HCT116 (cell line): ENCODE measurements at regions not wholly inside any gene's neighbourhood (a gene's known extent, or its start where the extent isn't known, plus 50 kb on each side); places are given as distances from the start of the nearest gene placed in this dataset.

Source experiments
- ATAC-seq: fragments of 200-7000 bp; cut with Tn5 transposase; 2 replicates; pipeline ENCODE4 v1.9.1; 2020; ENCODE audit warnings: mild to moderate bottlenecking, moderate library complexity
- BruUV-seq: library from RNA; stranded (reverse); fragments of 400-500 nt; replicated peaks from 2 replicates; lab custom pipeline; 2021; lab: Mats Ljungman, UMichigan
- CTCF ChIA-PET: fragments of 300-600 bp; sonication (Branson Sonifier 250); formaldehyde crosslinking; loops from one replicate; lab custom pipeline; 2021; ENCODE audit warnings: antibody characterized with exemption; lab: Charles Lee
- POLR2A ChIA-PET: fragments of 300-600, 350-600 bp; sonication (Branson Sonifier 250); formaldehyde crosslinking; loops from one replicate; lab custom pipeline; 2021; ENCODE audit warnings: antibody characterized with exemption; lab: Charles Lee
- RAD21 ChIA-PET, 2 experiments: fragments of 300-600 bp; sonication (Branson Sonifier 250); formaldehyde crosslinking; loops; one replicate each; lab custom pipeline; 2023; ENCODE audit warnings: low total read pairs in 2 of 2; ENCODE audit not compliant: uncharacterized antibody in 2 of 2, unreplicated experiment in 2 of 2, low non-redundant PET in 1 of 2; lab: Charles Lee
- DNase-seq: peaks from one replicate; pipeline ENCODE4 v3.0.0-alpha.2; 2010; ENCODE audit warnings: low read depth, low spot score
- H2AFZ ChIP-seq: fragments of 200-600 bp; shearing (Covaris generic), sonication (generic); 2 replicates; pipeline ENCODE4 v1.6.1; 2017; ENCODE audit warnings: low read depth, mixed run types, mixed read lengths, antibody characterized with exemption, low read length; ENCODE audit not compliant: poor library complexity, severe bottlenecking
- H3K27ac ChIP-seq: 2 replicates; pipeline ENCODE4 v1.5.1; 2012; ENCODE audit warnings: low read depth, low read length
- H3K27me3 ChIP-seq: fragments of 200-600 bp; sonication (generic); 2 replicates; pipeline ENCODE4 v1.6.1; 2016; ENCODE audit warnings: mixed run types, low read length, mixed read lengths; ENCODE audit not compliant: insufficient read depth
- H3K36me3 ChIP-seq, 2 experiments: fragments of 200-500 bp in 1 of 2; fragments of 200-600 bp in 1 of 2; sonication (Bioruptor generic) in 1 of 2; sonication (generic) in 1 of 2; 2 replicates each; pipeline versions ENCODE4 v1.5.1 to v1.6.1; 2014 to 2016; ENCODE audit warnings: low read length in 2 of 2, inconsistent platforms in 1 of 2, mixed read lengths in 1 of 2, mixed run types in 1 of 2; ENCODE audit not compliant: insufficient read depth in 2 of 2, control insufficient read depth in 1 of 2
- H3K4me1 ChIP-seq, 2 experiments: fragments of 200-600 bp in 1 of 2; sonication (generic) in 1 of 2; 2 replicates each; pipeline versions ENCODE4 v1.5.1 to v1.6.1; 2012 to 2017; ENCODE audit warnings: low read length in 2 of 2, inconsistent platforms in 1 of 2, mild to moderate bottlenecking in 1 of 2, mixed read lengths in 1 of 2, mixed run types in 1 of 2, moderate library complexity in 1 of 2; ENCODE audit not compliant: insufficient read depth in 2 of 2, control insufficient read depth in 1 of 2
- H3K4me2 ChIP-seq: fragments of 200-600 bp; sonication (generic); 2 replicates; pipeline ENCODE4 v1.6.1; 2017; ENCODE audit warnings: mixed run types, low read length, mixed read lengths
- H3K4me3 ChIP-seq, 2 experiments: fragments of 200-600 bp in 1 of 2; sonication (generic) in 1 of 2; replicated peaks in 1 of 2; 2 replicates each; pipeline ENCODE4 v1.5.1; 2011 to 2016; ENCODE audit warnings: low read length in 2 of 2, control low read depth in 1 of 2, low read depth in 1 of 2, mild to moderate bottlenecking in 1 of 2, mixed read lengths in 1 of 2, mixed run types in 1 of 2
- H3K79me2 ChIP-seq: fragments of 200-600 bp; sonication (generic); 2 replicates; pipeline ENCODE4 v1.6.1; 2017; ENCODE audit warnings: mild to moderate bottlenecking, mixed run types, low read length, moderate library complexity, mixed read lengths; ENCODE audit not compliant: insufficient read depth
- H3K9ac ChIP-seq: fragments of 200-600 bp; sonication (generic); 2 replicates; pipeline ENCODE4 v1.6.1; 2016; ENCODE audit warnings: low read length, mixed read lengths
- H3K9me2 ChIP-seq: fragments of 200-600 bp; sonication (generic), shearing (Covaris generic); 2 replicates; pipeline ENCODE4 v1.6.1; 2017; ENCODE audit warnings: mixed run types, mild to moderate bottlenecking, moderate library complexity; ENCODE audit not compliant: insufficient read depth
- H3K9me3 ChIP-seq, 2 experiments: fragments of 200-500 bp in 1 of 2; fragments of 200-600 bp in 1 of 2; sonication (Bioruptor generic) in 1 of 2; sonication (generic) in 1 of 2; 2 replicates each; pipeline ENCODE4 v1.6.1; 2014 to 2017; ENCODE audit warnings: low read length in 2 of 2, mixed read lengths in 2 of 2, inconsistent platforms in 1 of 2, low read depth in 1 of 2, mild to moderate bottlenecking in 1 of 2, mixed run types in 1 of 2, moderate library complexity in 1 of 2; ENCODE audit not compliant: control insufficient read depth in 1 of 2, insufficient read depth in 1 of 2
- H4K20me1 ChIP-seq: fragments of 200-600 bp; sonication (generic), shearing (Covaris generic); 2 replicates; pipeline ENCODE4 v1.6.1; 2017; ENCODE audit warnings: mixed run types, mild to moderate bottlenecking, moderate library complexity; ENCODE audit not compliant: insufficient read depth
- ATF3 ChIP-seq: IDR thresholded peaks from 2 replicates; pipeline ENCODE4 v1.6.1; 2012
- CEBPB ChIP-seq: IDR thresholded peaks from 2 replicates; pipeline ENCODE4 v1.6.1; 2012; ENCODE audit warnings: low read depth
- ELF1 ChIP-seq: IDR thresholded peaks from 2 replicates; pipeline ENCODE4 v1.6.1; 2012; ENCODE audit warnings: low read depth, borderline replicate concordance
- EZH2phosphoT487 ChIP-seq: fragments of 200-600 bp; IDR thresholded peaks from 2 replicates; pipeline ENCODE4 v1.6.1; 2018; ENCODE audit warnings: antibody characterized with exemption, borderline replicate concordance
- FOSL1 ChIP-seq: IDR thresholded peaks from 2 replicates; pipeline ENCODE4 v1.6.1; 2012; ENCODE audit warnings: low read depth
- POLR2AphosphoS5 ChIP-seq: IDR thresholded peaks from 2 replicates; pipeline ENCODE4 v1.6.1; 2011; ENCODE audit warnings: mild to moderate bottlenecking, low read depth, low read length, moderate library complexity
- REST ChIP-seq: IDR thresholded peaks from 2 replicates; pipeline ENCODE4 v1.6.1; 2012; ENCODE audit warnings: low read depth
- SP1 ChIP-seq: IDR thresholded peaks from 2 replicates; pipeline ENCODE4 v1.6.1; 2012; ENCODE audit warnings: low read depth
- SRF ChIP-seq: IDR thresholded peaks from 2 replicates; pipeline ENCODE4 v1.6.1; 2012; ENCODE audit warnings: low read depth
- TCF7L2 ChIP-seq: IDR thresholded peaks from 2 replicates; pipeline ENCODE4 v1.7.0; 2011; ENCODE audit warnings: borderline replicate concordance, inconsistent platforms; ENCODE audit not compliant: insufficient read depth, insufficient read length; ENCODE audit errors: extremely low read depth
- YY1 ChIP-seq: IDR thresholded peaks from 2 replicates; pipeline ENCODE4 v1.6.1; 2011; ENCODE audit warnings: low read length, low read depth, moderate library complexity, mild to moderate bottlenecking; ENCODE audit not compliant: insufficient replicate concordance; ENCODE audit errors: extremely low read depth
- ZBTB33 ChIP-seq: IDR thresholded peaks from 2 replicates; pipeline ENCODE4 v1.6.1; 2011; ENCODE audit warnings: mild to moderate bottlenecking, low read length, moderate library complexity; ENCODE audit not compliant: insufficient replicate concordance; ENCODE audit errors: extremely low read depth
- ZFX ChIP-seq: fragments of 450-650 bp; IDR thresholded peaks from 2 replicates; pipeline ENCODE4 v1.6.1; 2017
- ZNF274 ChIP-seq: fragments of 200-500 bp; sonication (Bioruptor generic); IDR thresholded peaks from 2 replicates; pipeline ENCODE4 v1.6.1; 2014; ENCODE audit warnings: mild to moderate bottlenecking, low read depth, low read length, inconsistent platforms
- intact Hi-C: fragments of 100-400 bp; cut with micrococcal nuclease; formaldehyde crosslinking; loops from 2 replicates; pipeline ENCODE4 v1.10.0; 2022
- TF ChIP-seq, protein P1 (sequence below): IDR thresholded peaks from 2 replicates; pipeline ENCODE4 v1.6.1; 2012
- TF ChIP-seq, protein P2 (sequence below), 3 experiments: fragments of 200-600 bp in 1 of 3; sonication (generic) in 1 of 3; IDR thresholded peaks in 2 of 3; conservative IDR thresholded peaks in 1 of 3; 2 replicates each; pipeline ENCODE4 v1.5.1; 2012 to 2017; ENCODE audit warnings: low read depth in 2 of 3, low read length in 2 of 3, antibody characterized with exemption in 1 of 3, borderline replicate concordance in 1 of 3, control low read depth in 1 of 3, mild to moderate bottlenecking in 1 of 3, mixed read lengths in 1 of 3, mixed run types in 1 of 3, moderate library complexity in 1 of 3; ENCODE audit not compliant: insufficient read depth in 1 of 3

GRCh38 chr3:72340056-72340455, 508.2 kb downstream of the SHQ1 start:
- ChIA-PET CTCF (no interaction called here), POLR2A (no interaction called here), RAD21 (no interaction called here)
- no peak overlapping the region for H2AFZ ChIP-seq
- H3K79me2 ChIP-seq, result no peaks in the 10 kb centered on the region
- TF ChIP-seq SRF, result no peak
- no peak for TF ChIP-seq REST
- no peak for TF ChIP-seq ZNF274
- no peak for TF ChIP-seq CEBPB
- TF ChIP-seq ATF3, result no peak
- no peak for TF ChIP-seq ELF1
- no peak for TF ChIP-seq SP1
- TF ChIP-seq YY1, result no peak
- TF ChIP-seq POLR2AphosphoS5, result no peak
- no peak for TF ChIP-seq TCF7L2
- no peak for TF ChIP-seq ZFX
- no peak for TF ChIP-seq ZBTB33
- TF ChIP-seq EZH2phosphoT487, result no peak
- TF ChIP-seq, protein P1, sequence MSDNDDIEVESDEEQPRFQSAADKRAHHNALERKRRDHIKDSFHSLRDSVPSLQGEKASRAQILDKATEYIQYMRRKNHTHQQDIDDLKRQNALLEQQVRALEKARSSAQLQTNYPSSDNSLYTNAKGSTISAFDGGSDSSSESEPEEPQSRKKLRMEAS, result no peak
- no peak for TF ChIP-seq FOSL1
- TF ChIP-seq, protein P2, sequence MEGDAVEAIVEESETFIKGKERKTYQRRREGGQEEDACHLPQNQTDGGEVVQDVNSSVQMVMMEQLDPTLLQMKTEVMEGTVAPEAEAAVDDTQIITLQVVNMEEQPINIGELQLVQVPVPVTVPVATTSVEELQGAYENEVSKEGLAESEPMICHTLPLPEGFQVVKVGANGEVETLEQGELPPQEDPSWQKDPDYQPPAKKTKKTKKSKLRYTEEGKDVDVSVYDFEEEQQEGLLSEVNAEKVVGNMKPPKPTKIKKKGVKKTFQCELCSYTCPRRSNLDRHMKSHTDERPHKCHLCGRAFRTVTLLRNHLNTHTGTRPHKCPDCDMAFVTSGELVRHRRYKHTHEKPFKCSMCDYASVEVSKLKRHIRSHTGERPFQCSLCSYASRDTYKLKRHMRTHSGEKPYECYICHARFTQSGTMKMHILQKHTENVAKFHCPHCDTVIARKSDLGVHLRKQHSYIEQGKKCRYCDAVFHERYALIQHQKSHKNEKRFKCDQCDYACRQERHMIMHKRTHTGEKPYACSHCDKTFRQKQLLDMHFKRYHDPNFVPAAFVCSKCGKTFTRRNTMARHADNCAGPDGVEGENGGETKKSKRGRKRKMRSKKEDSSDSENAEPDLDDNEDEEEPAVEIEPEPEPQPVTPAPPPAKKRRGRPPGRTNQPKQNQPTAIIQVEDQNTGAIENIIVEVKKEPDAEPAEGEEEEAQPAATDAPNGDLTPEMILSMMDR (IDR thresholded peaks at IDR 0.05 in 2 of 3, conservative IDR thresholded peaks at IDR 0.05 in 1 of 3; ENCODE audit: borderline replicate concordance in 1 of 3, insufficient read depth in 1 of 3, low read depth in 2 of 3, low read length in 2 of 3), result no peak
- no peaks in the 10 kb centered on the region for H4K20me1 ChIP-seq
- H3K9ac ChIP-seq, result no peak overlapping the region
- H3K27me3 ChIP-seq, result no peaks in the 10 kb centered on the region
- BruUV-seq, result no TSS peak
- DNase-seq (no peak), ATAC-seq (no peak)
- no peak overlapping the region for H3K27ac ChIP-seq
- H3K4me2 ChIP-seq, result no peak overlapping the region
- no peaks in the 10 kb centered on the region for H3K9me2 ChIP-seq
- intact Hi-C loops, result no loop called here
- H3K4me3 ChIP-seq, result no peak overlapping the region
- H3K9me3 ChIP-seq, result peaks cover 0 to 8% of the 10 kb centered on the region in 2 experiments; a peak in 1 of 4 replicates
- no peaks in the 10 kb centered on the region for H3K36me3 ChIP-seq
- peaks cover 11 to 35% of the 10 kb centered on the region in 2 experiments; a peak in 3 of 4 replicates for H3K4me1 ChIP-seq
